ENCODE measurements at regions not wholly inside any gene's neighbourhood (a gene's known extent, or its start where the extent isn't known, plus 50 kb on each side); places are given as distances from the start of the nearest gene placed in this dataset.

DNA sequence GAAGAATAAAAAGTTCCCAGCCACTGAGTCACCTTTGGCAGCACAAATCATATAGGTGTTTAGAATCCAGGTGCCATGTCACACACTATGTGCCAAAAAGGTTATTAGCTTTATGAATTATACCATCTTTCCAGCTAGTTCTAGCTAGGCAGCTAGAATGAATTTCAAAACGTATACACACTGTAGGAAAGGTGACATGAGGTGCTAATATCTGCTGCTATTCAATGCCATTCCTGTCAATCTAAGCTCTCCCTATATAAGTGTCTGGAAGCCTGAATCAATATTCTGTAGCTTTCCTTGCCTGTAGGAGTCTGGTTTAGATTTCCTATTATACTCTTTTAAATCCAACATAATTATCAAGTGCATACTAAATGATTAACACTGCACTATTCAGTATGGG lies 868.6 kb downstream of the GATA3 start:
- Histone ChIP-seq H3K4me2 (ENCODE audit: low read length) (no peak overlapping the region), H3K9ac (ENCODE audit: low read length) (no peak overlapping the region), H3K27me3 (ENCODE audit: insufficient read depth, low read length) (no peaks in the 10 kb centered on the region), H3K79me2 (ENCODE audit: insufficient read depth, low read length) (no peaks in the 10 kb centered on the region), H3K27ac (ENCODE audit: low read depth, low read length) (no peak overlapping the region), H3K9me3 (ENCODE audit: control insufficient read depth in 1 of 2, insufficient read depth in 1 of 2, low read depth in 1 of 2, low read length in 2 of 2) (peaks cover 0 to 37% of the 10 kb centered on the region in 2 experiments; a peak in 1 of 4 replicates), H4K20me1 (ENCODE audit: insufficient read depth) (no peaks in the 10 kb centered on the region), H3K9me2 (ENCODE audit: insufficient read depth) (no peaks in the 10 kb centered on the region), H3K36me3 (ENCODE audit: control insufficient read depth in 1 of 2, insufficient read depth in 2 of 2, low read length in 2 of 2) (no peaks in the 10 kb centered on the region), H3K4me1 (ENCODE audit: control insufficient read depth in 1 of 2, insufficient read depth in 2 of 2, low read length in 2 of 2) (no peaks in the 10 kb centered on the region), H3K4me3 (replicated peaks in 1 of 2; ENCODE audit: low read depth in 1 of 2, low read length in 2 of 2) (no peak overlapping the region), H2AFZ (ENCODE audit: low read depth, low read length, poor library complexity, severe bottlenecking) (no peak overlapping the region)
- ChIA-PET RAD21 (ENCODE audit: low non-redundant PET in 1 of 2, low total read pairs in 2 of 2, uncharacterized antibody in 2 of 2, unreplicated experiment in 2 of 2) (no interaction called here), CTCF (no interaction called here), POLR2A (no interaction called here)
- BruUV-seq (replicated peaks), result no TSS peak
- no peak for ATAC-seq
- TF ChIP-seq, protein P1, sequence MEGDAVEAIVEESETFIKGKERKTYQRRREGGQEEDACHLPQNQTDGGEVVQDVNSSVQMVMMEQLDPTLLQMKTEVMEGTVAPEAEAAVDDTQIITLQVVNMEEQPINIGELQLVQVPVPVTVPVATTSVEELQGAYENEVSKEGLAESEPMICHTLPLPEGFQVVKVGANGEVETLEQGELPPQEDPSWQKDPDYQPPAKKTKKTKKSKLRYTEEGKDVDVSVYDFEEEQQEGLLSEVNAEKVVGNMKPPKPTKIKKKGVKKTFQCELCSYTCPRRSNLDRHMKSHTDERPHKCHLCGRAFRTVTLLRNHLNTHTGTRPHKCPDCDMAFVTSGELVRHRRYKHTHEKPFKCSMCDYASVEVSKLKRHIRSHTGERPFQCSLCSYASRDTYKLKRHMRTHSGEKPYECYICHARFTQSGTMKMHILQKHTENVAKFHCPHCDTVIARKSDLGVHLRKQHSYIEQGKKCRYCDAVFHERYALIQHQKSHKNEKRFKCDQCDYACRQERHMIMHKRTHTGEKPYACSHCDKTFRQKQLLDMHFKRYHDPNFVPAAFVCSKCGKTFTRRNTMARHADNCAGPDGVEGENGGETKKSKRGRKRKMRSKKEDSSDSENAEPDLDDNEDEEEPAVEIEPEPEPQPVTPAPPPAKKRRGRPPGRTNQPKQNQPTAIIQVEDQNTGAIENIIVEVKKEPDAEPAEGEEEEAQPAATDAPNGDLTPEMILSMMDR (IDR thresholded peaks at IDR 0.05 in 2 of 3, conservative IDR thresholded peaks at IDR 0.05 in 1 of 3; ENCODE audit: borderline replicate concordance in 1 of 3, insufficient read depth in 1 of 3, low read depth in 2 of 3, low read length in 2 of 3), result no peak
- TF ChIP-seq EGR1 (IDR thresholded peaks at IDR 0.05; ENCODE audit: low read depth) (no peak), ZNF274 (IDR thresholded peaks at IDR 0.05; ENCODE audit: low read depth, low read length) (no peak), RAD21 (IDR thresholded peaks at IDR 0.05; ENCODE audit: low read depth) (no peak), TCF7L2 (IDR thresholded peaks at IDR 0.05; ENCODE audit: borderline replicate concordance, extremely low read depth, insufficient read depth, insufficient read length) (no peak), POLR2A (IDR thresholded peaks at IDR 0.05; ENCODE audit: borderline replicate concordance, extremely low read depth, insufficient read depth, insufficient read length) (no peak), CBX3 (IDR thresholded peaks at IDR 0.05; ENCODE audit: low read depth) (no peak), ELF1 (IDR thresholded peaks at IDR 0.05; ENCODE audit: borderline replicate concordance, low read depth) (no peak), EZH2 (IDR thresholded peaks at IDR 0.05) (no peak), JUND (IDR thresholded peaks at IDR 0.05) (no peak), YY1 (IDR thresholded peaks at IDR 0.05; ENCODE audit: extremely low read depth, insufficient replicate concordance, low read depth, low read length) (no peak), EZH2phosphoT487 (IDR thresholded peaks at IDR 0.05; ENCODE audit: borderline replicate concordance) (no peak), SRF (IDR thresholded peaks at IDR 0.05; ENCODE audit: low read depth) (no peak), SIN3A (IDR thresholded peaks at IDR 0.05; ENCODE audit: low read depth) (no peak), POLR2AphosphoS5 (IDR thresholded peaks at IDR 0.05; ENCODE audit: low read depth, low read length) (no peak), ZFX (IDR thresholded peaks at IDR 0.05) (no peak)
- TF ChIP-seq, protein P2, sequence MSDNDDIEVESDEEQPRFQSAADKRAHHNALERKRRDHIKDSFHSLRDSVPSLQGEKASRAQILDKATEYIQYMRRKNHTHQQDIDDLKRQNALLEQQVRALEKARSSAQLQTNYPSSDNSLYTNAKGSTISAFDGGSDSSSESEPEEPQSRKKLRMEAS (IDR thresholded peaks at IDR 0.05), result no peak
- TF ChIP-seq, protein P3, sequence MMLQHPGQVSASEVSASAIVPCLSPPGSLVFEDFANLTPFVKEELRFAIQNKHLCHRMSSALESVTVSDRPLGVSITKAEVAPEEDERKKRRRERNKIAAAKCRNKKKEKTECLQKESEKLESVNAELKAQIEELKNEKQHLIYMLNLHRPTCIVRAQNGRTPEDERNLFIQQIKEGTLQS (IDR thresholded peaks at IDR 0.05), result no peak
- TF ChIP-seq, protein P4, sequence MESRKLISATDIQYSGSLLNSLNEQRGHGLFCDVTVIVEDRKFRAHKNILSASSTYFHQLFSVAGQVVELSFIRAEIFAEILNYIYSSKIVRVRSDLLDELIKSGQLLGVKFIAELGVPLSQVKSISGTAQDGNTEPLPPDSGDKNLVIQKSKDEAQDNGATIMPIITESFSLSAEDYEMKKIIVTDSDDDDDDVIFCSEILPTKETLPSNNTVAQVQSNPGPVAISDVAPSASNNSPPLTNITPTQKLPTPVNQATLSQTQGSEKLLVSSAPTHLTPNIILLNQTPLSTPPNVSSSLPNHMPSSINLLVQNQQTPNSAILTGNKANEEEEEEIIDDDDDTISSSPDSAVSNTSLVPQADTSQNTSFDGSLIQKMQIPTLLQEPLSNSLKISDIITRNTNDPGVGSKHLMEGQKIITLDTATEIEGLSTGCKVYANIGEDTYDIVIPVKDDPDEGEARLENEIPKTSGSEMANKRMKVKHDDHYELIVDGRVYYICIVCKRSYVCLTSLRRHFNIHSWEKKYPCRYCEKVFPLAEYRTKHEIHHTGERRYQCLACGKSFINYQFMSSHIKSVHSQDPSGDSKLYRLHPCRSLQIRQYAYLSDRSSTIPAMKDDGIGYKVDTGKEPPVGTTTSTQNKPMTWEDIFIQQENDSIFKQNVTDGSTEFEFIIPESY (IDR thresholded peaks at IDR 0.05; ENCODE audit: extremely low read depth, insufficient replicate concordance, low read length), result no peak
- no peak for DNase-seq (ENCODE audit: low read depth, low spot score)
- intact Hi-C loops (cut with micrococcal nuclease), result no loop called here

Data from HCT116 (cell line).